HEK293T (cell line): ENCODE measurements at regions not wholly inside any gene's neighbourhood (a gene's known extent, or its start where the extent isn't known, plus 50 kb on each side); places are given as distances from the start of the nearest gene placed in this dataset.

Experiments used
- ARNT ChIP-seq: fragments of 450-650 bp; IDR thresholded peaks from 2 replicates; pipeline ENCODE4 v1.6.1; 2017; ENCODE audit warnings: mild to moderate bottlenecking
- BHLHE40 ChIP-seq: fragments of 450-650 bp; IDR thresholded peaks from 2 replicates; pipeline ENCODE4 v1.6.1; 2016; ENCODE audit warnings: mild to moderate bottlenecking, moderate library complexity, borderline replicate concordance
- CTBP1 ChIP-seq: fragments of 450-650 bp; IDR thresholded peaks from 2 replicates; pipeline ENCODE4 v1.6.1; 2016; ENCODE audit warnings: borderline replicate concordance
- FOXA1 ChIP-seq: fragments of 450-650 bp; IDR thresholded peaks from 2 replicates; pipeline ENCODE4 v1.6.1; 2016; ENCODE audit warnings: mild to moderate bottlenecking
- HDGF ChIP-seq: fragments of 450-650 bp; IDR thresholded peaks from 2 replicates; pipeline ENCODE4 v1.6.1; 2017; ENCODE audit warnings: antibody characterized with exemption, borderline replicate concordance

DNA sequence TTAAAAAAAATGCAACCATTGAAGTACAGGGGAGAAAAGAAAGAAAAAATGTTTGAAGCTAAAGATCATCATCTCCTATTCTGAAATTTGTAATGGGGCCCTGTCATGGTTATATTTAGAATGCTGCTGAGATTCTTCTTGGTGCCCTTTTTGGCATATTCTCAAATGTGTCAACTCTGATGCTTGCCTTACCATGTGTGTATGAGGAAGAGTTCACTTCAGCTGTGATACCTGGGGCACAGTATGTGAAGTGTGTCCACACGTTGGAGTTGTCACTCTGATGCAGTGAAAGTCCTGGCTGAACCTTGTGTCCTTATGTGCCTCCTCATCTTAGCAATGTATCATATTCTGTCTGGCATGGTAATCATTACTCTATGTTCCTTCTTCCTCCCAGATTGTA lies 377.9 kb downstream of the RAPGEF2 start:
- no peak for TF ChIP-seq HDGF
- TF ChIP-seq FOXA1 = no peak
- no peak for TF ChIP-seq BHLHE40
- no peak for TF ChIP-seq CTBP1
- TF ChIP-seq ARNT = no peak
